ENCODE measurements at regions not wholly inside any gene's neighbourhood (a gene's known extent, or its start where the extent isn't known, plus 50 kb on each side); places are given as distances from the start of the nearest gene placed in this dataset.

GRCh38 chr15:98272625-98273024 is 312.1 kb downstream of the ARRDC4 start:
- TF ChIP-seq, protein P1, sequence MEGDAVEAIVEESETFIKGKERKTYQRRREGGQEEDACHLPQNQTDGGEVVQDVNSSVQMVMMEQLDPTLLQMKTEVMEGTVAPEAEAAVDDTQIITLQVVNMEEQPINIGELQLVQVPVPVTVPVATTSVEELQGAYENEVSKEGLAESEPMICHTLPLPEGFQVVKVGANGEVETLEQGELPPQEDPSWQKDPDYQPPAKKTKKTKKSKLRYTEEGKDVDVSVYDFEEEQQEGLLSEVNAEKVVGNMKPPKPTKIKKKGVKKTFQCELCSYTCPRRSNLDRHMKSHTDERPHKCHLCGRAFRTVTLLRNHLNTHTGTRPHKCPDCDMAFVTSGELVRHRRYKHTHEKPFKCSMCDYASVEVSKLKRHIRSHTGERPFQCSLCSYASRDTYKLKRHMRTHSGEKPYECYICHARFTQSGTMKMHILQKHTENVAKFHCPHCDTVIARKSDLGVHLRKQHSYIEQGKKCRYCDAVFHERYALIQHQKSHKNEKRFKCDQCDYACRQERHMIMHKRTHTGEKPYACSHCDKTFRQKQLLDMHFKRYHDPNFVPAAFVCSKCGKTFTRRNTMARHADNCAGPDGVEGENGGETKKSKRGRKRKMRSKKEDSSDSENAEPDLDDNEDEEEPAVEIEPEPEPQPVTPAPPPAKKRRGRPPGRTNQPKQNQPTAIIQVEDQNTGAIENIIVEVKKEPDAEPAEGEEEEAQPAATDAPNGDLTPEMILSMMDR (conservative IDR thresholded peaks at IDR 0.05), result no peak
- H3K27me3 Mint-ChIP-seq (ENCODE audit: low read depth), result no peaks in the 10 kb centered on the region
- no peak overlapping the region for H3K4me3 Mint-ChIP-seq
- no peaks in the 10 kb centered on the region for H3K36me3 Mint-ChIP-seq (ENCODE audit: low read depth)
- no peak overlapping the region for H3K27ac Mint-ChIP-seq (ENCODE audit: unreplicated experiment)
- peaks cover 2% of the 10 kb centered on the region for H3K9me3 Mint-ChIP-seq
- no peaks in the 10 kb centered on the region for H3K4me1 Mint-ChIP-seq
- no peak for DNase-seq (ENCODE audit: low read depth, low spot score)

GRCh38 chr15:98276018-98276417 is 315.5 kb downstream of the ARRDC4 start:
- Mint-ChIP-seq H3K36me3 (ENCODE audit: low read depth) (no peaks in the 10 kb centered on the region), H3K9me3 (peaks cover 4% of the 10 kb centered on the region), H3K4me1 (no peaks in the 10 kb centered on the region), H3K27ac (ENCODE audit: unreplicated experiment) (no peak overlapping the region), H3K4me3 (no peak overlapping the region), H3K27me3 (ENCODE audit: low read depth) (no peaks in the 10 kb centered on the region)
- DNase-seq (ENCODE audit: low read depth, low spot score), result no peak
- TF ChIP-seq, protein P1 (conservative IDR thresholded peaks at IDR 0.05), result no peak

DNA sequence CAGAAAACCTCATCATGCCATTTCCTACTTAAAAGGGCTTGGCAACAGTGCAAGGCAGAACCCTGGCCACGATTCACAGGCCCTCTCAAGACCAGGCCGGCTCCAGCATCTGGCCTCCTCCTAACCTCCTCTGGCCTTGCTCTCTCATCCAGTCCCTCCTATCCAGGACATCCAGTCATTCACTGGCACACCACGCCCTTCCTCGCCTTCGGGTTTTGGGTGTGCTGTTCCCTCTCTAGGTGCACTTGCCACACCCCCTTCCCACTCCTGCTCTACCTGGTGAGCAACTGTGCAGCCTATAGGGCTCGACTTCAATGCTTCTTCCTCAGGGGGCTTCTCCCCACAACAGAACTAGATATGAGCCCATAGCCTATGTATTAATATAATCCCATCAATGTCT is 317.1 kb downstream of the ARRDC4 start:
- H3K36me3 Mint-ChIP-seq (ENCODE audit: low read depth), result no peaks in the 10 kb centered on the region
- peaks cover 2% of the 10 kb centered on the region for H3K4me1 Mint-ChIP-seq
- TF ChIP-seq, protein P1 (conservative IDR thresholded peaks at IDR 0.05), result no peak
- H3K27me3 Mint-ChIP-seq (ENCODE audit: low read depth), result no peaks in the 10 kb centered on the region
- no peak overlapping the region for H3K4me3 Mint-ChIP-seq
- no peak overlapping the region for H3K27ac Mint-ChIP-seq (ENCODE audit: unreplicated experiment)
- no peak for DNase-seq (ENCODE audit: low read depth, low spot score)
- H3K9me3 Mint-ChIP-seq, result peaks cover 4% of the 10 kb centered on the region

DNA sequence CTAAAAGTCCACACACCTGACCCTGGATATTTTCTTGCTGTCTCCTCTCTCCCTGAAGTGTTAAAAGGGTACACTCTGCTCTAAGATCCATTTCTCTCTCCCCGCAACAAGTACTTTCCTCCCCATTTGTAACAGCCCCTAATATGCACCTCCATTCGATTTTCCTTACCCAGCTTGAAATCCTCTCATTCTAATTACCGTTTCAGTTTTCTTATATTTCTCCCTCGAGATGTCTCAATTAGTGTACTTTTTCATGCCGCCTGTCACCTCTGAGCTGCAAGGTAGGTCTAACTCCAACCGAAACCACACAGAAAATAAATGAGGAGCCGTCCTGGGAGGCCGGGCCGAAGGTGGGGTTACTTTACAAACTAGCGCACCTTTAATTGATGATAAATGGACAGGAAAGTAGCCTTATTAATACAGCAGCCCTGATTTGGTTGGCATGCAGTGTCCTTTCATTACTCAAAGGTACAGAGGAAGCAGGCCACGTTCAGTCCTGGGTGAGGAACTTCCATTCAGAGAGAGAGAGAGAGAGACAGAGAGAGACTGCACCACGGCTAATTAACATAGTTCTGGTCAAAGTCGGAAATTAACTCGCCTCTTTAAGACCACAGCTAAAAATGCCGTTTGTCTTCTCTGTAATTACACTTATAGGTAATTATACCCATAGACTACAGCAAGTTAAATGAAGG is 319.9 kb downstream of the ARRDC4 start:
- H3K27me3 Mint-ChIP-seq (ENCODE audit: low read depth), result no peaks in the 10 kb centered on the region
- TF ChIP-seq, protein P1 (conservative IDR thresholded peaks at IDR 0.05), result no peak
- peaks cover 9% of the 10 kb centered on the region for H3K4me1 Mint-ChIP-seq
- H3K36me3 Mint-ChIP-seq (ENCODE audit: low read depth), result no peaks in the 10 kb centered on the region
- no peak for DNase-seq (ENCODE audit: low read depth, low spot score)
- no peak overlapping the region for H3K4me3 Mint-ChIP-seq
- no peak overlapping the region for H3K27ac Mint-ChIP-seq (ENCODE audit: unreplicated experiment)
- peaks cover 4% of the 10 kb centered on the region for H3K9me3 Mint-ChIP-seq

DNA sequence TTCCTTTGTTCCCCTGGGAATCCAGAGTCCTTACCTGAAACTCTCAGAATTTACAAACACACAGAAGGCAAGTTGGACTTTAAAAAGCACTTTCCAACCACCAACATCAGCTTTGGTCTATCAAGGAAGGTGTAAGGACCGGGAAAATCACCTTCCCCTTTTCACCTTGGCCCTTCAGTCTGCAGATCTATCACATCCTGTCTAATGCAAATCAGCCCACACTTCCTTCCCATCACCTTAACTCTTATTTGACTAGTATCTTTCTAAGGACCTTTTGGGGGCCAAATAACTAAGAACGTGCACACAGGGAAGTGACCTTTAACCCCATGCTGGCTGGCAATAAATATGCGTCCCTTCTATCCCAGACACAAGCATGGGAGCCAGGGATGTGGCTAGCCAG is 320.6 kb downstream of the ARRDC4 start:
- Mint-ChIP-seq H3K27me3 (ENCODE audit: low read depth) (no peaks in the 10 kb centered on the region), H3K27ac (ENCODE audit: unreplicated experiment) (no peak overlapping the region), H3K4me1 (peaks cover 9% of the 10 kb centered on the region), H3K9me3 (peaks cover 4% of the 10 kb centered on the region), H3K4me3 (no peak overlapping the region), H3K36me3 (ENCODE audit: low read depth) (no peaks in the 10 kb centered on the region)
- TF ChIP-seq, protein P1 (conservative IDR thresholded peaks at IDR 0.05), result no peak
- DNase-seq (ENCODE audit: low read depth, low spot score), result no peak
